ENCODE measurements at regions not wholly inside any gene's neighbourhood (a gene's known extent, or its start where the extent isn't known, plus 50 kb on each side); places are given as distances from the start of the nearest gene placed in this dataset.

DNA sequence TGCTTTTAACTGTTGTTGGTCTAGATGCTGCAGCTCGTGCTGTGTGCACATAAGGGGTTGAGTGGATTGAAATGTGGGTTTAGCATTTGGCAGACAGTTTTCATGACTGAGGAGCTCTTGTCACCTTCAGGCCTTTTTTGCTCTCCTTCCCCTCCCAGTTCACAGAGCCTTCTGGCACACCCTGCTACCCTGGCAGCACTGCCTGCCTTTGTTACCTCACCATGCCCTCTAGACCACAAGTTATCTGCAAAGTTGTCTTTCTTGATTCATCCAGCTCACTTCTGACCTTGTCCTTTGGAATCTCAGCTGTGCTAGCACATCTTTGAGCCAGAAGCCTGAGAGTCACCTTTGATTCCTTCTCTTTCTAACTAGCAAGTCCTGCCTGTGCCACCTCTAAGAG, 348.9 kb upstream of the ZFP64 start:
- no peak for DNase-seq

DNA sequence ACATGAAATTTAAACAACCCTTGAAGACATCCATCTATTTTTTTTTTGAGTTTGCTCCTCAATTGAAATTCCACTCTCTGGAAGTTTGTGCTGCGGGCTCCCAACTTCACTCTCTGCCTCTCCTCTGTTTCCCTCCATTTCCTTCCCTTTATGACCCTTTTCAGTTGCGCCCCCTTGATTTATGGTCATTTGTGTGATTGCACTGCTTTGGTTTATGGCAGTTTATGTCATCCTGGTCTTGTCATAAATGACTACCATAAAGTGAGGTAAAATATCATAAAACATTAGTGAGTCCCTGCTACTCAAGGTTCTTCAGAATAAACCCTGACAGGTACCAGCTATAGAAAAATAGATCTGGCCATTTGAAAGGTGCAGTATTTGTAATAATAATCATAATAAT, 348.3 kb upstream of the ZFP64 start:
- no peak for DNase-seq

GRCh38 chr20:52536841-52537400, 345.3 kb upstream of the ZFP64 start:
- DNase-seq, result no peak

DNA sequence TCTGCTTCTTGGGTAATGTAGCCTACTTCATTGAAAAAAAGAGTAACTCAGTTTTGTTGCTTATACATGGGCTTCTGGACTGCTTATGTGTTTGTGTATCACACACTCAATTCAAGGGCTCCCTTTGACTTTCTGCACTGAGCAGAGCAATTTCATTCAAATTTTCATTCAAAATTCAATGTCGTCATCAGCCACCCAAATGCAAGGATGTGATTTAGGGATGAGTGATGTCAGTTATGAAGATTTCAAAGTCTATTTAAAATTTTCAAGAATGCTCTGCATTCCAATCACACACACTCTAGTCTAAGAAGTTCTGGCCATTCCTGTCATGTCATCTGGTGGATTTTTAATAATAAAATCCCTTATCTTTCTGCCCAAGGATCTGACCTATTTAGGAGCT, 344.5 kb upstream of the ZFP64 start:
- no peak for DNase-seq

DNA sequence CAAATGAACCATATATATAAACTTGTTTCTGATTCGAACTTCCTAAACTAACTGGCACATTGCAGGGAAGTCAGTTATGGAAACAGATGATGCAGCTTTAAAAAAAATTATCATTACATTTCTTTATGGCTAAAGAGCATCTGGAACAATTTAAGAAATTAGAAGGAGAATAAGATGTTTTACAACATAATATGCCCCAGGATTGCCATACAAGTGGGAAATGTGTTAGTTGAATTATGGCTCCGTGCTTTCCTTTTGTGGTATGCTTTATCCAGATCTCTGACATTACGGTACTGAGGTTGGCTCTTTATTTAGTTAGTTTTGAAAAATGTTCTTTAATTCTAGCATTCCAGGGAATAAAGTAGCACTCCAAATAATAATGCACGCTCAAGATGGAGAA, 343.0 kb upstream of the ZFP64 start:
- peak; percentile 29 for DNase-seq

DNA sequence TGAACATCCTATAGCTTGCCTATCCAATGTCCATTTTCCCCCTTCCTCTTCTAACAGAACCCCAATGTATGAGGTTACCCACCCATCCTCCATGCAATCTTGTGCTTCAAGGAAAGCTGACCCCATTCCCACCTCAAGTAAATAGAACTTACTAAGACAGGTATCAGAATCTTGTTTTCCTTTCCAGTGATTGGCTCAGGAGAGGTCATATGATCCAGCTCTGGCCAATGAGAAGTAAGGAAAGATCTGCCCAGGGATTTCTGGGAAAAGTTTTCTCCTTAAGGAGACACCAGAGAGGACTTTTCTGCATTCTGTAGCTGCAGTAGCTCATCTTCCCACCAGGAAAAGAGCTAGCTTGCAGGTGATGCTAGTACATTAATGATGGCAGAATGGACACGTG, 341.8 kb upstream of the ZFP64 start:
- no peak for DNase-seq

DNA sequence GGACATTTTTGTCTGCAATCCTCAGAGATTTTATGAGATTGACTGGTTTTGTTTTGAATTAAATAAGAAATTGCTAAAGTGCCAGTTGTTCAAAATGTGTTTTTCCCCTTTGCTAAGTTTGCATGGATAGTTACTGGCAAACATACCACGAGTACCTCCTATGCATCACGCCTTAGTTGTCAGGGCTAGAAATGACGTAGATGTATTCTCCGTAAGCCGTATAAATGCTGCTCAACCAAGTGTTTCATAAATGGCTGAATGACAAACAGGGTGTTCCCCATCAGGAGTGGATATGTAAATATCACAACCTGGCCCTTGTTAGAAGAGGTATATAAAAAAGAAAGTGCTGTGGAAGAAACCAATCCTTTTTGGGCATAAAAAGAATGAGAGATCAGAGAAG, 341.1 kb upstream of the ZFP64 start:
- DNase-seq, result no peak

DNA sequence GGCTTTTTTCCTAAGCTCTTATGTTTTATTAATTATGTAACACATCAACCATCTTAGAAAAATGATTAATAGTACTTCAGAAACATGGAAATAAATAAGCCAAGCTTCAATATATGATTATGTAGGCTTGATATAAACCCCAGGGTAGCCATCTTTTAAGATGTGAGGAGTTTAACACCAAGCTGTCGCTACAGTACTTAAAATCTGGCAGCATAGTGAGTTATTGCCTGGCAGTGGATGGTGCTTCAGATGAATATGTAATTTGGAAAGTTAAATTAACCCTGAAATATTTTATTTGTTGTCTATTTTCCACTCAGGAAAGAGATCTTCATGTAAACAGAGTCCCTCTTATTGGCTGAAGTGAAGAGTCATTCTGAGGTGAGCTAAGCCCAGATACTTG, 339.0 kb upstream of the ZFP64 start:
- no peak for DNase-seq

DNA sequence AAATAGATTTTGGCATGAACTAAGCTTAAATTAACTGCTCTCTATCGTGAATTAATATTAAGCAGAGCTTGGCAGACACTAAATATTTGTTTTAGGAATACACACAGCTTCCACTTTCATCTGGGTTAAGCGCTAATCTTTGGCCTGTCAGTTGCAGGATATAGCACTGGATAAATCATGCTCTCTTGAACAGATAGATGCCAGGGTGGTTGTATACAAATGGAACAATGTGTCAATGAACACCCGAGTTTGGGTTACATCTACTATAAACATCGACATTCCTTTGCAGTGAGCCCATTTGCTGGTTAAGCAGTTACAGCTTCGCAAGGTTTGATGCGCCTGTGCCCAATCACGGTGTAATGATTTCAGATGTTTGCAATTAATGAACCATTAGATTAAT, 338.2 kb upstream of the ZFP64 start:
- DNase-seq, result peak; percentile 78

DNA sequence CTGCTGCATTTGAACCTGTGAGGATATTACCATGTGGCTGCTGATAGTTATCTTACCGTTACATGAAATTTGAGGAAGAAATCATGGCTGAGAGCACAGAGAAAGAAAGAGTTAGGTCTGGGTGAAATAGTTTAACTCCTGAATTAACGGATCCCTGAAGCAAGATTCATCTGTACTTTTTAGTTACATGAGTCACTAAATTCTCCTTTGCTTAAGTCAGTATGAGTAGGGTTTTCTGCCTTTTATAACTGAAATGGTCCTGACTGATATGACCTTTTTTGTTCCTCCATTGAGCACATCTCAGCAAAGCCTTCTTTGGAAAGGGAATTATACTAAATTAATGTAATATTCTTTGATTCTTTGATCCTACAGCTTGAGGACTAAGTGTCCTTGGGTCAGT, 333.3 kb upstream of the ZFP64 start:
- peak; percentile 24 for DNase-seq

DNA sequence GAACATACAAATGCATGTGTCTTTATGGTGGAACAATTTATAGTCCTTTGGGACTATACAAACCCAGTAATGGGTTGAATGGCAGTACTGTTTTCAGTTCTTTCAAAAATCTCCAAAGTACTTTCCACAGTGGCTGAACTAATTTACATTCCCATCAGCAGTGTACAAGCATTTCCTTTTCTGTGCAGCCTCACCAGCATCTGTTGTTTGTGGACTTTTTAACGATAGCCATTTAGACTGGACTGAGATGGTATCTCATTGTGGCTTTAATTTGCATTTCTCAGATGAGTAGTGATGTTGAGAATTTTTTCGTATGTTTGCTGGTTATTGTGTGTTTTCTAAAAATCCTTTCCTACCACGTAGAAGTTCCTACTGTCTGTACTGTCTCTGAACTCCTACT, 327.2 kb upstream of the ZFP64 start:
- no peak for DNase-seq

GRCh38 chr20:52515877-52516276, 324.3 kb upstream of the ZFP64 start:
- DNase-seq, result no peak

DNA sequence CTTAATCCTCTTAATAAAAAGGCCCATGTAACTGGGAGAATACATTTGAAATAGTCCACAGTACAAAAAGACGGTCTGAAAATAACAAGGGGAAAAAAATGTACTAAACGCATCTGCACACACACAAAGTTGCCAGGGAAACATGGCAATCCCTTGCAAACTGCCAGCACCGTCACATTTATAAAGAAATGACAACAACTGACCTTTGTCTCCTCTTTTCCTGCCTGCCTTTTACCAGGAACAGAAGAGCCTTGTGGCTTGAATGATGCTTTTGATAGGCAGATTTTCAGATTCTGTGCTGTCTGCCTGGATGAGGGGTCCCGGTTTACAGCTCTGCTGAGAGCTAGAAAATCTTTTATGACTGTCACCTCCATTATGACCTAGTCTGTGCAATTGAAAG, 308.6 kb upstream of the ZFP64 start:
- no peak for DNase-seq

- DNase-seq, result peak; percentile 60
Measured at GRCh38 chr20:52497731-52498130, 306.2 kb upstream of the ZFP64 start.

- no peak for DNase-seq
Measured at GRCh38 chr20:52496191-52496590, 304.6 kb upstream of the ZFP64 start.

- DNase-seq, result peak; percentile 99
Measured at GRCh38 chr20:52494244-52494643, 302.7 kb upstream of the ZFP64 start.

GRCh38 chr20:52493171-52493721, 301.7 kb upstream of the ZFP64 start:
- peak; percentile 84 for DNase-seq

- DNase-seq, result peak; percentile 96
Measured at GRCh38 chr20:52490711-52491430, 299.3 kb upstream of the ZFP64 start.

- peak; percentile 91 for DNase-seq
Measured at GRCh38 chr20:52484438-52484837, 292.9 kb upstream of the ZFP64 start.

GRCh38 chr20:52483382-52483781, 291.8 kb upstream of the ZFP64 start:
- DNase-seq, result no peak

GRCh38 chr20:52482044-52482443, 290.5 kb upstream of the ZFP64 start:
- no peak for DNase-seq

GRCh38 chr20:52481443-52481842, 289.9 kb upstream of the ZFP64 start:
- peak; percentile 78 for DNase-seq

DNA sequence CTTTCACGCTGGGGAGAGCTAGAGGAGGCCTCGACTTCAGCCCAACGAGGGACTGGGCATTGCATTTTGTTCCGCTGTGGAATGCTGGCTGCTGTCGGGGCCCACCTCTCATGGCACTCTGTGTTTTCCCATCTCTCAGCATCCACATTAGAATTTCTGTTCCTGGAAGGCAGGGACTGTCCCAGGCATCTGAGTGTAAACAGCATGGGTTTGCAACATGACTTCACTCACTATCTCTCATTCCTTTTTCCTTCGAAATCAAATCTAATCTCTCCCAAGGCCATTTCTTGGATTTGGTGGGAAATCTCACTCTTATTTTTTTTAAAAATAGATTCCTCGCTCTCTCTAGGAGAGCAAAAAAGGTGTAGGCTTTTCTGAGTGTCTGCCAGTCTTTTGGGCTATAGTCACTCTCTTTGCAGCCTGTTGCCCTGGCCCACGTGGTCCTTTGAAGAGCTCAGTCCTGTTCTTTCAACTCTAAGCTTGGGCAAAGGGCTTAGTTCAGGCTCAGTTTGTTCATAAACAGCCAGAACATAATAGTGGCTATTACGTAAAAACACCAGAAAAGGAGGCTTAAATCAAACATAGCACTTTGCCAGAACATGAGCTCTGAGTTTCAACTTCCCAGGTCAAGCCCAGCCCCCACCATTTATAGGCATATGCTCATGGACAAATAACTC, 284.6 kb upstream of the ZFP64 start:
- DNase-seq, result no peak

- no peak for DNase-seq
Measured at GRCh38 chr20:52473186-52473585, 281.6 kb upstream of the ZFP64 start.

Measured in fibroblast of upper back skin (primary cell).